ENCODE measurements at regions not wholly inside any gene's neighbourhood (a gene's known extent, or its start where the extent isn't known, plus 50 kb on each side); places are given as distances from the start of the nearest gene placed in this dataset.

- TF ChIP-seq GPBP1L1 (CRISPR knock-in tag; IDR thresholded peaks at IDR 0.05) (no peak), SMAD1 (CRISPR knock-in tag; IDR thresholded peaks at IDR 0.05; ENCODE audit: borderline replicate concordance, low read depth) (no peak), BRF2 (CRISPR knock-in tag; IDR thresholded peaks at IDR 0.05) (no peak), HBP1 (CRISPR knock-in tag; IDR thresholded peaks at IDR 0.05; ENCODE audit: low read depth) (no peak), ZNF354B (CRISPR knock-in tag; IDR thresholded peaks at IDR 0.05) (no peak), ZNF598 (CRISPR knock-in tag; IDR thresholded peaks at IDR 0.05; ENCODE audit: borderline replicate concordance) (no peak), BCLAF1 (IDR thresholded peaks at IDR 0.05) (no peak), ZNF652 (CRISPR knock-in tag; IDR thresholded peaks at IDR 0.05; ENCODE audit: borderline replicate concordance, low read depth) (no peak)
Measured at GRCh38 chr14:87261621-87262020, 731.4 kb downstream of the GALC start (continued).
